ENCODE measurements at regions not wholly inside any gene's neighbourhood (a gene's known extent, or its start where the extent isn't known, plus 50 kb on each side); places are given as distances from the start of the nearest gene placed in this dataset.

DNA sequence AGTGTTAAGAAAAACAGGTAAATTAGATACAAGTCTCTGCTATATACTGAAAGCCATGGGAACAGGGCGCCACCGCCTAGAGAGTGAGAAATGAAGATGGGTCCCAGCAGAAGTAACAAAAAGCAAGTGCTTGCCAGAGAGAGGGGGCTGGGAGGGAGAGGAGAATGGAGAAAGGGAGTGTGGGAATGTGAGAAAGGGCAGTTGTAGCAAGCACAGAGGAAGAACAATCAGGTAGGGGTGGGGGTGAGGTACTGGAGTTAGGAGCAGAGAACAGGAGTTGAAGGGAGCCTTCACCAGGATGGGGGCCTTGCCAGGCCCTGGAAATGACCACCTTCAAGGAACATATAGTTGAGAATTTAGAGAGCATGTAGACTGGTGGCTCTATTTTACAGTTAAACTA is 66.8 kb downstream of the TCF20 start:
- TF ChIP-seq, protein P1, sequence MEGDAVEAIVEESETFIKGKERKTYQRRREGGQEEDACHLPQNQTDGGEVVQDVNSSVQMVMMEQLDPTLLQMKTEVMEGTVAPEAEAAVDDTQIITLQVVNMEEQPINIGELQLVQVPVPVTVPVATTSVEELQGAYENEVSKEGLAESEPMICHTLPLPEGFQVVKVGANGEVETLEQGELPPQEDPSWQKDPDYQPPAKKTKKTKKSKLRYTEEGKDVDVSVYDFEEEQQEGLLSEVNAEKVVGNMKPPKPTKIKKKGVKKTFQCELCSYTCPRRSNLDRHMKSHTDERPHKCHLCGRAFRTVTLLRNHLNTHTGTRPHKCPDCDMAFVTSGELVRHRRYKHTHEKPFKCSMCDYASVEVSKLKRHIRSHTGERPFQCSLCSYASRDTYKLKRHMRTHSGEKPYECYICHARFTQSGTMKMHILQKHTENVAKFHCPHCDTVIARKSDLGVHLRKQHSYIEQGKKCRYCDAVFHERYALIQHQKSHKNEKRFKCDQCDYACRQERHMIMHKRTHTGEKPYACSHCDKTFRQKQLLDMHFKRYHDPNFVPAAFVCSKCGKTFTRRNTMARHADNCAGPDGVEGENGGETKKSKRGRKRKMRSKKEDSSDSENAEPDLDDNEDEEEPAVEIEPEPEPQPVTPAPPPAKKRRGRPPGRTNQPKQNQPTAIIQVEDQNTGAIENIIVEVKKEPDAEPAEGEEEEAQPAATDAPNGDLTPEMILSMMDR (conservative IDR thresholded peaks at IDR 0.05; ENCODE audit: low read depth, low read length): no peak
- TF ChIP-seq EZH2 (IDR thresholded peaks at IDR 0.05; ENCODE audit: low read length, unreplicated experiment) (no peak), EZH2phosphoT487 (IDR thresholded peaks at IDR 0.05; ENCODE audit: borderline replicate concordance, low read length) (no peak)
- no peaks in the 10 kb centered on the region for H4K20me1 ChIP-seq (ENCODE audit: low read length)

DNA sequence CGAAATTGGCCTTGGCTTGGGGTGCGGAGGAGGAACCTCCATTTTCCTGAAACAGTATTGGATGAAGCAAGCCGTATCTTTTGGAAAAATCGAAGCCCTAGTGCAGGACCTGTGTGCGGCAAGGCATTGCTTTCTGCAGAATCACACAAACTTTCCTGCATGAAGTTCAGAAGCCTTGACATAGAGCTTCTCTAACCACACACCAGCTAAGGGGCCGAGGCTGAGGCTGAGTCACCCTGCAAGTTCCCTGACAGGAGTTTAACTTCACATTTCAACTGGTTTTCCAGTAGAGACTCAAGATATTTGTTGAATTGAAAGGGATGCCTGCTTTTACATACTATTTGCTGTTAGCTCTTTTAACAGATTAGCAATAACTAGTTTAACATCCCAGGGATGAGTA is 67.8 kb downstream of the TCF20 start:
- H3K4me3 ChIP-seq (ENCODE audit: low read length): no peak overlapping the region
- no peak overlapping the region for H3K27ac ChIP-seq (ENCODE audit: low read length)
- H3K4me2 ChIP-seq (ENCODE audit: low read length): no peak overlapping the region
- no peak for DNase-seq
- H3K9ac ChIP-seq (ENCODE audit: low read length): no peak overlapping the region
- H3K27me3 ChIP-seq (ENCODE audit: low read length): no peaks in the 10 kb centered on the region
- no peaks in the 10 kb centered on the region for H3K4me1 ChIP-seq (ENCODE audit: insufficient read depth, low read length)
- no peaks in the 10 kb centered on the region for H3K9me3 ChIP-seq (ENCODE audit: low read length)
- no peak for ATAC-seq
- H4K20me1 ChIP-seq (ENCODE audit: low read length): no peaks in the 10 kb centered on the region
- intact Hi-C loops (cut with micrococcal nuclease): no loop called here
- H3K36me3 ChIP-seq (ENCODE audit: low read depth, low read length): no peaks in the 10 kb centered on the region; the same call in 1 of the 2 replicates
- BruUV-seq (replicated peaks): no TSS peak
- TF ChIP-seq EZH2 (IDR thresholded peaks at IDR 0.05; ENCODE audit: low read length, unreplicated experiment) (no peak), EZH2phosphoT487 (IDR thresholded peaks at IDR 0.05; ENCODE audit: borderline replicate concordance, low read length) (no peak)
- TF ChIP-seq, protein P1 (conservative IDR thresholded peaks at IDR 0.05; ENCODE audit: low read depth, low read length): no peak
- no peak overlapping the region for H2AFZ ChIP-seq (ENCODE audit: low read length)
- H3F3A ChIP-seq (ENCODE audit: low read length, unreplicated experiment): no peaks in the 10 kb centered on the region
- ChIA-PET POLR2A (ENCODE audit: unreplicated experiment) (no interaction called here), CTCF (no interaction called here)
- no peaks in the 10 kb centered on the region for H3K9me2 ChIP-seq (replicated peaks; ENCODE audit: low read length)
- peaks cover 84% of the 10 kb centered on the region for H3K79me2 ChIP-seq (ENCODE audit: low read length)

More for the DNA sequence above, 66.8 kb downstream of the TCF20 start:
- H2AFZ ChIP-seq (ENCODE audit: low read length): no peak overlapping the region
- DNase-seq (no peak), ATAC-seq (no peak)
- no TSS peak for BruUV-seq (replicated peaks)
- H3K4me3 ChIP-seq (ENCODE audit: low read length): no peak overlapping the region
- no peak overlapping the region for H3K4me2 ChIP-seq (ENCODE audit: low read length)
- no peak overlapping the region for H3K9ac ChIP-seq (ENCODE audit: low read length)
- CTCF ChIA-PET: no interaction called here
- intact Hi-C loops (cut with micrococcal nuclease): no loop called here
- no peaks in the 10 kb centered on the region; the same call in 1 of the 2 replicates for H3K36me3 ChIP-seq (ENCODE audit: low read depth, low read length)
- H3K9me2 ChIP-seq (replicated peaks; ENCODE audit: low read length): no peaks in the 10 kb centered on the region
- H3K27ac ChIP-seq (ENCODE audit: low read length): no peak overlapping the region
- no peaks in the 10 kb centered on the region for H3K27me3 ChIP-seq (ENCODE audit: low read length)
- H3K4me1 ChIP-seq (ENCODE audit: insufficient read depth, low read length): no peaks in the 10 kb centered on the region
- no peaks in the 10 kb centered on the region for H3K9me3 ChIP-seq (ENCODE audit: low read length)
- peaks cover 85% of the 10 kb centered on the region for H3K79me2 ChIP-seq (ENCODE audit: low read length)
- POLR2A ChIA-PET (ENCODE audit: unreplicated experiment): no interaction called here
- H3F3A ChIP-seq (ENCODE audit: low read length, unreplicated experiment): no peaks in the 10 kb centered on the region

DNA sequence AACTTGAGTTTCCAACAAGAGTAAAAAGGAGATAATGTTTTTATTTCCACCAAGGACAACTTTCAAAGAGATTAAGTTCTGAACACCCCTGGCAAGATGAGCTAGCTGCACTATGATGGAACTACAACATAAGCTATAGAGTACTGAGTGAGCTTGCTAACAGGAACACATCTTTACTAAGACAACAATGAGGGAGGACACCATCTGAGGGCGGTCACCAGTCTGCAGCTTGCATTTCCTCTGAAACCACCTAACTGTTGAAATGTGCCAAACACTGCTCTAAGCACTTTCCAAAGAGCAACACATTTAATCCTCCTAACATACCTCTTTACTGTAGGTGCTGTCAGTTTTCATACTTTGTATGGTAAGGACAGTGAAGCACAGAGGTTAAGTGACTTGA is 68.4 kb downstream of the TCF20 start:
- Histone ChIP-seq H3K4me1 (ENCODE audit: insufficient read depth, low read length) (no peaks in the 10 kb centered on the region), H3F3A (ENCODE audit: low read length, unreplicated experiment) (no peaks in the 10 kb centered on the region), H3K9me2 (replicated peaks; ENCODE audit: low read length) (no peaks in the 10 kb centered on the region), H3K9ac (ENCODE audit: low read length) (no peak overlapping the region), H3K36me3 (ENCODE audit: low read depth, low read length) (no peaks in the 10 kb centered on the region; the same call in 1 of the 2 replicates), H3K27me3 (ENCODE audit: low read length) (no peaks in the 10 kb centered on the region), H3K4me2 (ENCODE audit: low read length) (no peak overlapping the region), H4K20me1 (ENCODE audit: low read length) (no peaks in the 10 kb centered on the region), H3K9me3 (ENCODE audit: low read length) (no peaks in the 10 kb centered on the region), H3K27ac (ENCODE audit: low read length) (no peak overlapping the region), H2AFZ (ENCODE audit: low read length) (no peak overlapping the region), H3K79me2 (ENCODE audit: low read length) (peaks cover 82% of the 10 kb centered on the region), H3K4me3 (ENCODE audit: low read length) (no peak overlapping the region)
- POLR2A ChIA-PET (ENCODE audit: unreplicated experiment): no interaction called here
- intact Hi-C loops (cut with micrococcal nuclease): no loop called here
- TF ChIP-seq EZH2 (IDR thresholded peaks at IDR 0.05; ENCODE audit: low read length, unreplicated experiment) (no peak), EZH2phosphoT487 (IDR thresholded peaks at IDR 0.05; ENCODE audit: borderline replicate concordance, low read length) (no peak)
- TF ChIP-seq, protein P1 (conservative IDR thresholded peaks at IDR 0.05; ENCODE audit: low read depth, low read length): no peak
- BruUV-seq (replicated peaks): no TSS peak
- no peak for DNase-seq
- CTCF ChIA-PET: no interaction called here
- no peak for ATAC-seq

Measured in PC-3 (cell line).